SK-N-SH treated with all-trans-retinoic acid at 6 μM for 48 hours (cell line): ENCODE measurements at regions not wholly inside any gene's neighbourhood (a gene's known extent, or its start where the extent isn't known, plus 50 kb on each side); places are given as distances from the start of the nearest gene placed in this dataset.
"Not testable (repeated sequence)": the region's sequence is repeated elsewhere in the genome, so short reads cannot be mapped to it uniquely, and the experiment has no call there.

Source experiments
- ATAC-seq: fragments of 200-7000 bp; cut with Tn5 transposase; 3 replicates; pipeline ENCODE4 v1.9.1; 2020; ENCODE audit warnings: mild to moderate bottlenecking, moderate library complexity
- ARNTL ChIP-seq: fragments of 450-650 bp; formaldehyde crosslinking; IDR thresholded peaks from 2 replicates; pipeline ENCODE4 v1.5.0; 2020; ENCODE audit warnings: low read depth, mild to moderate bottlenecking, moderate library complexity, borderline replicate concordance
- BACH2 ChIP-seq: fragments of 250-450 bp; sonication (Bioruptor Pico); IDR thresholded peaks from 2 replicates; pipeline ENCODE4 v1.9.0; 2021; ENCODE audit warnings: mild to moderate bottlenecking, borderline replicate concordance
- CSDC2 ChIP-seq: fragments of 250-450 bp; sonication (Bioruptor Pico); IDR thresholded peaks from 2 replicates; pipeline ENCODE4 v1.5.0; 2020; ENCODE audit warnings: mild to moderate bottlenecking, moderate library complexity
- ESRRG ChIP-seq: fragments of 250-450 bp; sonication (Bioruptor Pico); IDR thresholded peaks from 2 replicates; pipeline ENCODE4 v1.6.1; 2021; ENCODE audit warnings: mild to moderate bottlenecking
- GLIS3 ChIP-seq: fragments of 250-450 bp; sonication (Bioruptor Pico); IDR thresholded peaks from 2 replicates; pipeline ENCODE4 v1.5.0; 2020; ENCODE audit warnings: mild to moderate bottlenecking, moderate library complexity
- ISL1 ChIP-seq: fragments of 250-450 bp; sonication (Bioruptor Pico); IDR thresholded peaks from 2 replicates; pipeline ENCODE4 v2.1.2; 2022; ENCODE audit warnings: mild to moderate bottlenecking, moderate library complexity
- OSR1 ChIP-seq: fragments of 250-450 bp; sonication (Bioruptor Pico); IDR thresholded peaks from 2 replicates; pipeline ENCODE4 v1.8.0; 2022; ENCODE audit warnings: moderate library complexity, mild to moderate bottlenecking, inconsistent platforms
- PPARA ChIP-seq: fragments of 250-450 bp; sonication (Bioruptor Pico); IDR thresholded peaks from 2 replicates; pipeline ENCODE4 v1.5.0; 2020; ENCODE audit warnings: mild to moderate bottlenecking, borderline replicate concordance
- RARB ChIP-seq: fragments of 250-450 bp; sonication (Bioruptor Pico); IDR thresholded peaks from 2 replicates; pipeline ENCODE4 v1.8.0; 2021; ENCODE audit warnings: mild to moderate bottlenecking, moderate library complexity
- SNAI2 ChIP-seq: fragments of 250-450 bp; sonication (Bioruptor Pico); IDR thresholded peaks from 2 replicates; pipeline ENCODE4 v1.5.0; 2020; ENCODE audit warnings: mild to moderate bottlenecking, moderate library complexity
- TCF4 ChIP-seq: fragments of 250-450 bp; sonication (Bioruptor Pico); IDR thresholded peaks from 2 replicates; pipeline ENCODE4 v1.8.0; 2021; ENCODE audit warnings: mild to moderate bottlenecking, moderate library complexity, borderline replicate concordance
- ZC3H10 ChIP-seq: fragments of 250-450 bp; sonication (Bioruptor Pico); IDR thresholded peaks from 2 replicates; pipeline ENCODE4 v1.5.1; 2021; ENCODE audit warnings: mild to moderate bottlenecking, moderate library complexity
- ZFP30 ChIP-seq: fragments of 450-650 bp; formaldehyde crosslinking; IDR thresholded peaks from 2 replicates; pipeline ENCODE4 v1.5.0; 2022; ENCODE audit warnings: mild to moderate bottlenecking, moderate library complexity
- ZNF565 ChIP-seq: fragments of 450-650 bp; formaldehyde crosslinking; conservative IDR thresholded peaks from 2 replicates; pipeline ENCODE4 v1.5.0; 2020; ENCODE audit warnings: low read depth, mild to moderate bottlenecking, moderate library complexity
- TF ChIP-seq, protein P1 (sequence below): fragments of 250-450 bp; sonication (Bioruptor Pico); IDR thresholded peaks from 2 replicates; pipeline ENCODE4 v1.8.0; 2020; ENCODE audit warnings: mild to moderate bottlenecking, moderate library complexity, borderline replicate concordance
- TF ChIP-seq, protein P2 (sequence below): fragments of 250-450 bp; sonication (Bioruptor Pico); IDR thresholded peaks from 2 replicates; pipeline ENCODE4 v1.5.1; 2021; ENCODE audit warnings: mild to moderate bottlenecking, moderate library complexity
- TF ChIP-seq, protein P3 (sequence below): fragments of 250-450 bp; sonication (Bioruptor Pico); IDR thresholded peaks from 2 replicates; pipeline ENCODE4 v1.5.0; 2020; ENCODE audit warnings: mild to moderate bottlenecking, moderate library complexity
- TF ChIP-seq, protein P4 (sequence below): fragments of 250-450 bp; sonication (Bioruptor Pico); IDR thresholded peaks from 2 replicates; pipeline ENCODE4 v1.5.1; 2020; ENCODE audit warnings: low read depth, mild to moderate bottlenecking, moderate library complexity

DNA sequence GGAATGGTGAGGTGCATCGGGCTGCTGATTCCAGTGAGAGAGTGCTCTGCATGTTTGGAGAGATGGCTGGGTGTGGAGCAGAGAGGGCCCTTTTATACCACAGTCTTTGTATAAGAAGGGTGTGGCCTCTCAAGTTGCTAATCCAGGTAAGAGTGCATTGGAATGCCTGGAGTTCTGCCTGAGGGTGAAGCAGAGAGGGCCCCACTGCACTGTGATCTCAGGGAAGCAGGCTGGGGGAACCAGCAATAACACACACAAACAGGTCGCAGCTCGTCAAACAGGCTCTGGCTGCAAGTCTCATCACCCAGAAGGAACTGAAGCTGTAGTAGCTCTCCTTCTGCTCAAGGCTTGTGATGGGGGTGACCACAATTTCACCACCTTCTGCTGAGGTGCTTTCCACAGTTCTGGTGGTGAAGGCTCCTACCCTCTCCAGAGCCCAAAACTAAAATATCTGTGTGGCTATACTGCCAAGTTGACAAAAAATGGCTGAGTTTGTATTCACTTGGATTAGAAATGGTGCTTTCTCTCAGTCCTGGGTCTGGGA is 687.4 kb upstream of the HS3ST1 start (continued):
- TF ChIP-seq ESRRG, result no peak
- TF ChIP-seq SNAI2, result no peak

DNA sequence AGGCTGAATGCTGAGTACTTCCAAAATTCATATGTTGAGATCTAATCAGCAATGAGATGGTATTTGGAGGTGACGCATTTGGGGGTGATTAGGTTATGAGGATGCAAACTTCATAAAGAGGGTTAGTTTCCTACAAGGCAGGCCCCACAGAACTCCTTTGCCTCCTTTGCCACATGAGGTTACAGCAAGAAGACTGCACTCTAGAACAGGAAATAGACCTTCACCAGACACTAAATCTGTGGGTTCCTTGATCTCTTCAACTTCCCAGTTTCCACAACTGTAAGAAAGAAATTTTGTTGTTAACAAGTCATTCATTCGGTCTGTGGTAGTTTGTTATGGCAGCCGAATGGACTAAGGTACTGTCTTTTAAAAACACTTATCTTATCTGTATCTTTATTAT is 681.9 kb upstream of the HS3ST1 start:
- no peak for TF ChIP-seq TCF4 (CRISPR knock-in tag)
- TF ChIP-seq ISL1 (CRISPR knock-in tag), result no peak
- no peak for TF ChIP-seq GLIS3
- TF ChIP-seq RARB, result no peak
- TF ChIP-seq ARNTL (CRISPR knock-in tag), result no peak
- no peak for TF ChIP-seq ZC3H10 (CRISPR knock-in tag)
- TF ChIP-seq CSDC2, result no peak
- TF ChIP-seq, protein P1, sequence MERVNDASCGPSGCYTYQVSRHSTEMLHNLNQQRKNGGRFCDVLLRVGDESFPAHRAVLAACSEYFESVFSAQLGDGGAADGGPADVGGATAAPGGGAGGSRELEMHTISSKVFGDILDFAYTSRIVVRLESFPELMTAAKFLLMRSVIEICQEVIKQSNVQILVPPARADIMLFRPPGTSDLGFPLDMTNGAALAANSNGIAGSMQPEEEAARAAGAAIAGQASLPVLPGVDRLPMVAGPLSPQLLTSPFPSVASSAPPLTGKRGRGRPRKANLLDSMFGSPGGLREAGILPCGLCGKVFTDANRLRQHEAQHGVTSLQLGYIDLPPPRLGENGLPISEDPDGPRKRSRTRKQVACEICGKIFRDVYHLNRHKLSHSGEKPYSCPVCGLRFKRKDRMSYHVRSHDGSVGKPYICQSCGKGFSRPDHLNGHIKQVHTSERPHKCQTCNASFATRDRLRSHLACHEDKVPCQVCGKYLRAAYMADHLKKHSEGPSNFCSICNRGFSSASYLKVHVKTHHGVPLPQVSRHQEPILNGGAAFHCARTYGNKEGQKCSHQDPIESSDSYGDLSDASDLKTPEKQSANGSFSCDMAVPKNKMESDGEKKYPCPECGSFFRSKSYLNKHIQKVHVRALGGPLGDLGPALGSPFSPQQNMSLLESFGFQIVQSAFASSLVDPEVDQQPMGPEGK (CRISPR knock-in tag), result no peak
- TF ChIP-seq OSR1 (CRISPR knock-in tag), result no peak
- TF ChIP-seq, protein P2, sequence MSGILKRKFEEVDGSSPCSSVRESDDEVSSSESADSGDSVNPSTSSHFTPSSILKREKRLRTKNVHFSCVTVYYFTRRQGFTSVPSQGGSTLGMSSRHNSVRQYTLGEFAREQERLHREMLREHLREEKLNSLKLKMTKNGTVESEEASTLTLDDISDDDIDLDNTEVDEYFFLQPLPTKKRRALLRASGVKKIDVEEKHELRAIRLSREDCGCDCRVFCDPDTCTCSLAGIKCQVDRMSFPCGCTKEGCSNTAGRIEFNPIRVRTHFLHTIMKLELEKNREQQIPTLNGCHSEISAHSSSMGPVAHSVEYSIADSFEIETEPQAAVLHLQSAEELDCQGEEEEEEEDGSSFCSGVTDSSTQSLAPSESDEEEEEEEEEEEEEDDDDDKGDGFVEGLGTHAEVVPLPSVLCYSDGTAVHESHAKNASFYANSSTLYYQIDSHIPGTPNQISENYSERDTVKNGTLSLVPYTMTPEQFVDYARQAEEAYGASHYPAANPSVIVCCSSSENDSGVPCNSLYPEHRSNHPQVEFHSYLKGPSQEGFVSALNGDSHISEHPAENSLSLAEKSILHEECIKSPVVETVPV (CRISPR knock-in tag), result no peak
- no peak for TF ChIP-seq ZFP30 (CRISPR knock-in tag)
- TF ChIP-seq PPARA (CRISPR knock-in tag), result no peak
- TF ChIP-seq, protein P3, sequence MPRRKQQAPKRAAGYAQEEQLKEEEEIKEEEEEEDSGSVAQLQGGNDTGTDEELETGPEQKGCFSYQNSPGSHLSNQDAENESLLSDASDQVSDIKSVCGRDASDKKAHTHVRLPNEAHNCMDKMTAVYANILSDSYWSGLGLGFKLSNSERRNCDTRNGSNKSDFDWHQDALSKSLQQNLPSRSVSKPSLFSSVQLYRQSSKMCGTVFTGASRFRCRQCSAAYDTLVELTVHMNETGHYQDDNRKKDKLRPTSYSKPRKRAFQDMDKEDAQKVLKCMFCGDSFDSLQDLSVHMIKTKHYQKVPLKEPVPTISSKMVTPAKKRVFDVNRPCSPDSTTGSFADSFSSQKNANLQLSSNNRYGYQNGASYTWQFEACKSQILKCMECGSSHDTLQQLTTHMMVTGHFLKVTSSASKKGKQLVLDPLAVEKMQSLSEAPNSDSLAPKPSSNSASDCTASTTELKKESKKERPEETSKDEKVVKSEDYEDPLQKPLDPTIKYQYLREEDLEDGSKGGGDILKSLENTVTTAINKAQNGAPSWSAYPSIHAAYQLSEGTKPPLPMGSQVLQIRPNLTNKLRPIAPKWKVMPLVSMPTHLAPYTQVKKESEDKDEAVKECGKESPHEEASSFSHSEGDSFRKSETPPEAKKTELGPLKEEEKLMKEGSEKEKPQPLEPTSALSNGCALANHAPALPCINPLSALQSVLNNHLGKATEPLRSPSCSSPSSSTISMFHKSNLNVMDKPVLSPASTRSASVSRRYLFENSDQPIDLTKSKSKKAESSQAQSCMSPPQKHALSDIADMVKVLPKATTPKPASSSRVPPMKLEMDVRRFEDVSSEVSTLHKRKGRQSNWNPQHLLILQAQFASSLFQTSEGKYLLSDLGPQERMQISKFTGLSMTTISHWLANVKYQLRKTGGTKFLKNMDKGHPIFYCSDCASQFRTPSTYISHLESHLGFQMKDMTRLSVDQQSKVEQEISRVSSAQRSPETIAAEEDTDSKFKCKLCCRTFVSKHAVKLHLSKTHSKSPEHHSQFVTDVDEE (CRISPR knock-in tag), result no peak
- TF ChIP-seq, all 23 proteins: peak for 0
- ATAC-seq, result no peak

DNA sequence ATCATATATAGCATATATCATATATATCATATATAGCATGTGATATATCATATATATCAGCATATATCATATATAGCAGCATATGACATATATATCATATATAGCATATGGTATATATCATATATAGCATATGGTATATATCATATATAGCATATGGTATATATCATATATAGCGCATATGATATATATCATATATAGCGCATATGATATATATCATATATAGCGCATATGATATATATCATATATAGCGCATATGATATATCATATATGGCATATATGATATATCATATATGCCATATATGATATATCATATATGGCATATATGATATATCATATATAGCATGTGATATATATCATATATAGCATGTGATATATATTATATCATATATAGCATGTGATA is 680.4 kb upstream of the HS3ST1 start:
- not testable (repeated sequence) for ATAC-seq

DNA sequence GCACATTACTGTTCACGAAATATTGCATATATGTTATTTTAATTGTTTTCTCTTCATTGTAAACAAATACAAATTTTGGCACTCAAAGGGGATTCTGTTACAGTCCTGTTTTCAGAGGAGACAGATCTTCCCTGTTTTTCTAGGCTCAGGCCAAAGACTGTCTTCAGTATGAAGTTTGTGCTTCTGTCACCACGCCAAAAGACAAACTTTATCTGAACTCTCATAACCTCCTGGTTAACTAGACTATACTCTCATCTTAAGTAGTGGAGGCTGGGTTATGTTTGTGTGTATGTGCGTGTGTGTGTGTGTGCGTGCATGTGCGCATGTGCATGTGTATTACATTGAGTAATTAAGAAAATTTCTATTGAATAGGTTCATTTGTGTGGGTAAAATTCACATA is 676.8 kb upstream of the HS3ST1 start:
- TF ChIP-seq, protein P4, sequence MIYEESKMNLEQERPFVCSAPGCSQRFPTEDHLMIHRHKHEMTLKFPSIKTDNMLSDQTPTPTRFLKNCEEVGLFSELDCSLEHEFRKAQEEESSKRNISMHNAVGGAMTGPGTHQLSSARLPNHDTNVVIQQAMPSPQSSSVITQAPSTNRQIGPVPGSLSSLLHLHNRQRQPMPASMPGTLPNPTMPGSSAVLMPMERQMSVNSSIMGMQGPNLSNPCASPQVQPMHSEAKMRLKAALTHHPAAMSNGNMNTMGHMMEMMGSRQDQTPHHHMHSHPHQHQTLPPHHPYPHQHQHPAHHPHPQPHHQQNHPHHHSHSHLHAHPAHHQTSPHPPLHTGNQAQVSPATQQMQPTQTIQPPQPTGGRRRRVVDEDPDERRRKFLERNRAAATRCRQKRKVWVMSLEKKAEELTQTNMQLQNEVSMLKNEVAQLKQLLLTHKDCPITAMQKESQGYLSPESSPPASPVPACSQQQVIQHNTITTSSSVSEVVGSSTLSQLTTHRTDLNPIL (CRISPR knock-in tag), result no peak
- no peak for TF ChIP-seq BACH2 (CRISPR knock-in tag)
- TF ChIP-seq ZNF565 (CRISPR knock-in tag), result no peak
- no peak for TF ChIP-seq ESRRG
- TF ChIP-seq, protein P1 (CRISPR knock-in tag), result no peak
- TF ChIP-seq ISL1 (CRISPR knock-in tag), result no peak
- TF ChIP-seq, protein P3 (CRISPR knock-in tag), result no peak
- ATAC-seq, result no peak

DNA sequence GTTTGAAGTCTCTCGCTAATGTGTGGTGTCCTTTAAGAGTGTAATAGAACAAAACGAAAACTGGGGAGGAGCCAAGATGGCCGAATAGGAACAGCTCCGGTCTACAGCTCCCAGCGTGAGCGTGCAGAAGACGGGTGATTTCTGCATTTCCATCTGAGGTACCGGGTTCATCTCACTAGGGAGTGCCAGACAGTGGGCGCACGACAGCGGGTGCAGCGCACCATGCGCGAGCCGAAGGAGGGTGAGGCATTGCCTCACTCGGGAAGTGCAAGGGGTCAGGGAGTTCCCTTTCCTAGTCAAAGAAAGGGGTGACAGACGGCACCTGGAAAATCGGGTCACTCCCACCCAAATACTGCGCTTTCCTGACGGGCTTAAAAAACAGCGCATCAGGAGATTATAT is 661.2 kb upstream of the HS3ST1 start:
- not testable (repeated sequence) for ATAC-seq
